Endothelial cell of umbilical vein (primary cell): ENCODE measurements at regions not wholly inside any gene's neighbourhood (a gene's known extent, or its start where the extent isn't known, plus 50 kb on each side); places are given as distances from the start of the nearest gene placed in this dataset.

Source experiments
- POLR2AphosphoS5 ChIP-seq: IDR thresholded peaks from 2 replicates; pipeline ENCODE4 v1.6.1; 2012; ENCODE audit warnings: low read depth, mild to moderate bottlenecking, control low read depth, low read length, moderate library complexity; ENCODE audit not compliant: insufficient read depth
- TF ChIP-seq, protein P1 (sequence below): IDR thresholded peaks from 2 replicates; pipeline ENCODE4 v1.6.1; 2011; ENCODE audit not compliant: insufficient read depth, insufficient read length
- TF ChIP-seq, protein P2 (sequence below), 2 donors: IDR thresholded peaks; 1 replicate in 1 of 2; 2 replicates in 1 of 2; pipeline ENCODE4 v1.5.1; 2011; ENCODE audit warnings: low read length in 2 of 2, mild to moderate bottlenecking in 2 of 2, moderate library complexity in 2 of 2, control low read depth in 1 of 2, inconsistent platforms in 1 of 2, low read depth in 1 of 2; ENCODE audit not compliant: insufficient read depth in 1 of 2; ENCODE audit errors: extremely low read depth in 1 of 2

DNA sequence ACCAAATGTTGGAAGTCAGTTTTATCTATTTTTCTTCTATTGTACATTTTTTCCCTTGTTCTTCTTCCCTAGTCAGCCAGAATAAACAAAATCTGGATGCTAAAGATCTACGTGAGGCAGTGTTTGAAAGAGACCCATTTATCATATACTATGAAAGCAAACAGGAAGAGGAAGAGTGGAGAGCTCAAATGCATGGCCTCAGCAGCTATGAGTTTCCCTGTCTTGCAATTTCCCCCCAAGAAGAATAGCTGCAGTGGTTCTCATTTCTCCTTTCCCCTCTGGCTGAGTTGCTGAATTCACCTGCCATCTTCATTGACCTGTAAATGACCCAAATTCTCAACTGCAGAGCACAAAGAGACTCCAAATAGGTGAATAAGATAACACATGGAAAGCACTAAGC, 347.1 kb upstream of the NRP1 start:
- TF ChIP-seq, protein P1, sequence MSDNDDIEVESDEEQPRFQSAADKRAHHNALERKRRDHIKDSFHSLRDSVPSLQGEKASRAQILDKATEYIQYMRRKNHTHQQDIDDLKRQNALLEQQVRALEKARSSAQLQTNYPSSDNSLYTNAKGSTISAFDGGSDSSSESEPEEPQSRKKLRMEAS: no peak
- no peak for TF ChIP-seq POLR2AphosphoS5
- TF ChIP-seq, protein P2, sequence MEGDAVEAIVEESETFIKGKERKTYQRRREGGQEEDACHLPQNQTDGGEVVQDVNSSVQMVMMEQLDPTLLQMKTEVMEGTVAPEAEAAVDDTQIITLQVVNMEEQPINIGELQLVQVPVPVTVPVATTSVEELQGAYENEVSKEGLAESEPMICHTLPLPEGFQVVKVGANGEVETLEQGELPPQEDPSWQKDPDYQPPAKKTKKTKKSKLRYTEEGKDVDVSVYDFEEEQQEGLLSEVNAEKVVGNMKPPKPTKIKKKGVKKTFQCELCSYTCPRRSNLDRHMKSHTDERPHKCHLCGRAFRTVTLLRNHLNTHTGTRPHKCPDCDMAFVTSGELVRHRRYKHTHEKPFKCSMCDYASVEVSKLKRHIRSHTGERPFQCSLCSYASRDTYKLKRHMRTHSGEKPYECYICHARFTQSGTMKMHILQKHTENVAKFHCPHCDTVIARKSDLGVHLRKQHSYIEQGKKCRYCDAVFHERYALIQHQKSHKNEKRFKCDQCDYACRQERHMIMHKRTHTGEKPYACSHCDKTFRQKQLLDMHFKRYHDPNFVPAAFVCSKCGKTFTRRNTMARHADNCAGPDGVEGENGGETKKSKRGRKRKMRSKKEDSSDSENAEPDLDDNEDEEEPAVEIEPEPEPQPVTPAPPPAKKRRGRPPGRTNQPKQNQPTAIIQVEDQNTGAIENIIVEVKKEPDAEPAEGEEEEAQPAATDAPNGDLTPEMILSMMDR (IDR thresholded peaks at IDR 0.05; ENCODE audit: extremely low read depth in 1 of 2, insufficient read depth in 1 of 2, low read depth in 1 of 2, low read length in 2 of 2): no peak
